ENCODE measurements at regions not wholly inside any gene's neighbourhood (a gene's known extent, or its start where the extent isn't known, plus 50 kb on each side); places are given as distances from the start of the nearest gene placed in this dataset.

GRCh38 chr15:96066126-96066525 is 264.4 kb upstream of the NR2F2 start:
- H3F3A ChIP-seq (replicated peaks; ENCODE audit: insufficient read depth) = no peaks in the 10 kb centered on the region
- CTCF ChIA-PET = no interaction called here
- H3K4me2 ChIP-seq = no peak overlapping the region
- POLR2A ChIA-PET = no interaction called here
- TF ChIP-seq JUND (IDR thresholded peaks at IDR 0.05) = no peak
- TF ChIP-seq TEAD4 (IDR thresholded peaks at IDR 0.05; ENCODE audit: borderline replicate concordance, insufficient read depth) = no peak
- TF ChIP-seq MEF2A (IDR thresholded peaks at IDR 0.05; ENCODE audit: borderline replicate concordance, low read depth) = no peak
- no peak for TF ChIP-seq FOXJ3 (CRISPR knock-in tag; IDR thresholded peaks at IDR 0.05)
- TF ChIP-seq, protein P1, sequence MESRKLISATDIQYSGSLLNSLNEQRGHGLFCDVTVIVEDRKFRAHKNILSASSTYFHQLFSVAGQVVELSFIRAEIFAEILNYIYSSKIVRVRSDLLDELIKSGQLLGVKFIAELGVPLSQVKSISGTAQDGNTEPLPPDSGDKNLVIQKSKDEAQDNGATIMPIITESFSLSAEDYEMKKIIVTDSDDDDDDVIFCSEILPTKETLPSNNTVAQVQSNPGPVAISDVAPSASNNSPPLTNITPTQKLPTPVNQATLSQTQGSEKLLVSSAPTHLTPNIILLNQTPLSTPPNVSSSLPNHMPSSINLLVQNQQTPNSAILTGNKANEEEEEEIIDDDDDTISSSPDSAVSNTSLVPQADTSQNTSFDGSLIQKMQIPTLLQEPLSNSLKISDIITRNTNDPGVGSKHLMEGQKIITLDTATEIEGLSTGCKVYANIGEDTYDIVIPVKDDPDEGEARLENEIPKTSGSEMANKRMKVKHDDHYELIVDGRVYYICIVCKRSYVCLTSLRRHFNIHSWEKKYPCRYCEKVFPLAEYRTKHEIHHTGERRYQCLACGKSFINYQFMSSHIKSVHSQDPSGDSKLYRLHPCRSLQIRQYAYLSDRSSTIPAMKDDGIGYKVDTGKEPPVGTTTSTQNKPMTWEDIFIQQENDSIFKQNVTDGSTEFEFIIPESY (IDR thresholded peaks at IDR 0.05; ENCODE audit: borderline replicate concordance, low read depth) = no peak
- no peak for TF ChIP-seq POLR2AphosphoS5 (IDR thresholded peaks at IDR 0.05; ENCODE audit: low read depth, low read length)
- no peak overlapping the region for H3K27ac ChIP-seq (ENCODE audit: low read depth in 2 of 2, low read length in 1 of 2)
- WGBS (ENCODE audit: low lambda C conversion rate) = 37% methylated on average over 4 of the region's 4 CpGs
- H4K20me1 ChIP-seq (ENCODE audit: insufficient read depth) = no peaks in the 10 kb centered on the region
- H3K36me3 ChIP-seq (replicated peaks in 1 of 2; ENCODE audit: control insufficient read depth in 1 of 2, insufficient read depth in 2 of 2, low read length in 1 of 2) = no peaks in the 10 kb centered on the region
- H2AFZ ChIP-seq (ENCODE audit: low read depth) = no peak overlapping the region
- no peak overlapping the region for H3K4me3 ChIP-seq (ENCODE audit: low read depth in 2 of 2, low read length in 1 of 2)
- H3K9ac ChIP-seq = no peak overlapping the region
- no peaks in the 10 kb centered on the region for H3K9me3 ChIP-seq
- no peaks in the 10 kb centered on the region for H3K79me2 ChIP-seq (ENCODE audit: insufficient read depth)
- H3K27me3 ChIP-seq (ENCODE audit: insufficient read depth) = no peaks in the 10 kb centered on the region
- DNase-seq = no peak
- no peaks in the 10 kb centered on the region for H3K9me2 ChIP-seq
- no peaks in the 10 kb centered on the region for H3K4me1 ChIP-seq (ENCODE audit: control insufficient read depth in 1 of 2, insufficient read depth in 2 of 2, low read depth in 1 of 2, low read length in 1 of 2)

- Histone ChIP-seq H3F3A (replicated peaks; ENCODE audit: insufficient read depth) (no peaks in the 10 kb centered on the region), H3K9me2 (no peaks in the 10 kb centered on the region), H3K9ac (no peak overlapping the region), H2AFZ (ENCODE audit: low read depth) (no peak overlapping the region), H3K9me3 (no peaks in the 10 kb centered on the region), H3K36me3 (replicated peaks in 1 of 2; ENCODE audit: control insufficient read depth in 1 of 2, insufficient read depth in 2 of 2, low read length in 1 of 2) (no peaks in the 10 kb centered on the region), H3K4me2 (no peak overlapping the region), H3K4me1 (ENCODE audit: control insufficient read depth in 1 of 2, insufficient read depth in 2 of 2, low read depth in 1 of 2, low read length in 1 of 2) (no peaks in the 10 kb centered on the region), H3K27ac (ENCODE audit: low read depth in 2 of 2, low read length in 1 of 2) (no peak overlapping the region), H3K27me3 (ENCODE audit: insufficient read depth) (no peaks in the 10 kb centered on the region), H3K79me2 (ENCODE audit: insufficient read depth) (no peaks in the 10 kb centered on the region), H4K20me1 (ENCODE audit: insufficient read depth) (no peaks in the 10 kb centered on the region), H3K4me3 (ENCODE audit: low read depth in 2 of 2, low read length in 1 of 2) (no peak overlapping the region)
- ChIA-PET POLR2A (no interaction called here), CTCF (no interaction called here)
- WGBS (ENCODE audit: low lambda C conversion rate) = 35% methylated on average over 8 of the region's 8 CpGs
- no peak for DNase-seq
- TF ChIP-seq, protein P2, sequence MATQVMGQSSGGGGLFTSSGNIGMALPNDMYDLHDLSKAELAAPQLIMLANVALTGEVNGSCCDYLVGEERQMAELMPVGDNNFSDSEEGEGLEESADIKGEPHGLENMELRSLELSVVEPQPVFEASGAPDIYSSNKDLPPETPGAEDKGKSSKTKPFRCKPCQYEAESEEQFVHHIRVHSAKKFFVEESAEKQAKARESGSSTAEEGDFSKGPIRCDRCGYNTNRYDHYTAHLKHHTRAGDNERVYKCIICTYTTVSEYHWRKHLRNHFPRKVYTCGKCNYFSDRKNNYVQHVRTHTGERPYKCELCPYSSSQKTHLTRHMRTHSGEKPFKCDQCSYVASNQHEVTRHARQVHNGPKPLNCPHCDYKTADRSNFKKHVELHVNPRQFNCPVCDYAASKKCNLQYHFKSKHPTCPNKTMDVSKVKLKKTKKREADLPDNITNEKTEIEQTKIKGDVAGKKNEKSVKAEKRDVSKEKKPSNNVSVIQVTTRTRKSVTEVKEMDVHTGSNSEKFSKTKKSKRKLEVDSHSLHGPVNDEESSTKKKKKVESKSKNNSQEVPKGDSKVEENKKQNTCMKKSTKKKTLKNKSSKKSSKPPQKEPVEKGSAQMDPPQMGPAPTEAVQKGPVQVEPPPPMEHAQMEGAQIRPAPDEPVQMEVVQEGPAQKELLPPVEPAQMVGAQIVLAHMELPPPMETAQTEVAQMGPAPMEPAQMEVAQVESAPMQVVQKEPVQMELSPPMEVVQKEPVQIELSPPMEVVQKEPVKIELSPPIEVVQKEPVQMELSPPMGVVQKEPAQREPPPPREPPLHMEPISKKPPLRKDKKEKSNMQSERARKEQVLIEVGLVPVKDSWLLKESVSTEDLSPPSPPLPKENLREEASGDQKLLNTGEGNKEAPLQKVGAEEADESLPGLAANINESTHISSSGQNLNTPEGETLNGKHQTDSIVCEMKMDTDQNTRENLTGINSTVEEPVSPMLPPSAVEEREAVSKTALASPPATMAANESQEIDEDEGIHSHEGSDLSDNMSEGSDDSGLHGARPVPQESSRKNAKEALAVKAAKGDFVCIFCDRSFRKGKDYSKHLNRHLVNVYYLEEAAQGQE (IDR thresholded peaks at IDR 0.05; ENCODE audit: low read depth, low read length) = no peak
- no peak for TF ChIP-seq JUND (IDR thresholded peaks at IDR 0.05)
- TF ChIP-seq TEAD4 (IDR thresholded peaks at IDR 0.05; ENCODE audit: borderline replicate concordance, insufficient read depth) = no peak
- TF ChIP-seq IRF3 (IDR thresholded peaks at IDR 0.05; ENCODE audit: low read depth, low read length) = no peak
- no peak for TF ChIP-seq EZH2phosphoT487 (IDR thresholded peaks at IDR 0.05; ENCODE audit: borderline replicate concordance, low read depth)
- no peak for TF ChIP-seq RAD21 (IDR thresholded peaks at IDR 0.05; ENCODE audit: low read length)
- no peak for TF ChIP-seq FOXM1 (IDR thresholded peaks at IDR 0.05; ENCODE audit: low read depth)
- TF ChIP-seq RXRA (IDR thresholded peaks at IDR 0.05; ENCODE audit: borderline replicate concordance, low read depth) = no peak
- no peak for TF ChIP-seq TCF12 (IDR thresholded peaks at IDR 0.05)
- no peak for TF ChIP-seq CHD2 (IDR thresholded peaks at IDR 0.05; ENCODE audit: low read length, partially characterized antibody)
- TF ChIP-seq, protein P3, sequence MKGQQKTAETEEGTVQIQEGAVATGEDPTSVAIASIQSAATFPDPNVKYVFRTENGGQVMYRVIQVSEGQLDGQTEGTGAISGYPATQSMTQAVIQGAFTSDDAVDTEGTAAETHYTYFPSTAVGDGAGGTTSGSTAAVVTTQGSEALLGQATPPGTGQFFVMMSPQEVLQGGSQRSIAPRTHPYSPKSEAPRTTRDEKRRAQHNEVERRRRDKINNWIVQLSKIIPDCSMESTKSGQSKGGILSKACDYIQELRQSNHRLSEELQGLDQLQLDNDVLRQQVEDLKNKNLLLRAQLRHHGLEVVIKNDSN (IDR thresholded peaks at IDR 0.05; ENCODE audit: borderline replicate concordance, low read depth) = no peak
- TF ChIP-seq GABPA (IDR thresholded peaks at IDR 0.05; ENCODE audit: low read depth) = no peak
- no peak for TF ChIP-seq NFIC (IDR thresholded peaks at IDR 0.05; ENCODE audit: borderline replicate concordance)
- TF ChIP-seq FOXJ3 (CRISPR knock-in tag; IDR thresholded peaks at IDR 0.05) = no peak
- TF ChIP-seq SIN3A (IDR thresholded peaks at IDR 0.05; ENCODE audit: borderline replicate concordance, low read depth, low read length) = no peak
- no peak for TF ChIP-seq POLR2AphosphoS5 (IDR thresholded peaks at IDR 0.05; ENCODE audit: low read depth, low read length)
- no peak for TF ChIP-seq SMC3 (IDR thresholded peaks at IDR 0.05; ENCODE audit: low read depth, low read length)
Measured at GRCh38 chr15:96066852-96067495, 263.5 kb upstream of the NR2F2 start.
